HUDEP-2 (cell line): ENCODE measurements at regions not wholly inside any gene's neighbourhood (a gene's known extent, or its start where the extent isn't known, plus 50 kb on each side); places are given as distances from the start of the nearest gene placed in this dataset.
"Not testable (repeated sequence)": the region's sequence is repeated elsewhere in the genome, so short reads cannot be mapped to it uniquely, and the experiment has no call there.

Source experiments
- DNase-seq, 76 experiments: peaks; one replicate each; lab custom pipeline; 2025; ENCODE audit not compliant: unreplicated experiment in 76 of 76; lab: John Stamatoyannopoulos, UW

DNA sequence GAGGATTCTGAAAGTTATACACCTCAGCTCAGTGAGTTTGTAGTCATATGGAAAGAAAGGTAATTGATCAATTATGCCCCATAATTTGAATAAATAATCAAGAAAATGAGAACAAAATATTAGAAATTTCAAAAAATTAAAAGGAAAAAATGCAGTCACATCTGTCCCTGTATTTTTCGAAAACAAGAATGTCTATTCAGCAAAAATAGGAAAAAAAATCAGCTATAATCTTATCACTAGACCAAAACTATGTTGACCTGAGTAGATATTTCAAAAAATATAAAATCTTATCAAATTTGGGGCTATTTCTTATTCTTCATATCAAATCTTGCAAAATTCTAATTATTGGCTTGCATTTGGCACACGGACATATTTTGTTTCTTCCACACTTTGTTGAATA lies 501.2 kb upstream of the CNTN3 start:
- no peak for DNase-seq

DNA sequence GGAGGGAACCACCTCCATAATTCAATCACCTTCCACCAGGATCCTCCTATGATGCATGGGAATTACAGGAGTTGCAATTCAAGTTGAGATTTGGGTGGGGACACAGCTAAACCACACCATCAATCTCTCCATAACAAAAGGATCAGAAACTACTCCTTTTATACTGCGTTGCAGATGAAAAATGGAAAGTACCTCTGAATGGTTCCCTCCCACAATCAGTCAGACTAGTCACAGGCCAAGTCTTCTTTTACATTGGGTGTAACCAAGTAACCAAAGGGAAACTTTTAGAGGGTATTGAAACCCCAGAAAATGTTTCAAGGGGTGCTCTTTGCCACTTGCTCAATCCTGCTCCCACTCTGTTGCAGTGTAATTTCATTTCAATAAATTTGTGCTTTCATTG lies 504.3 kb upstream of the CNTN3 start:
- DNase-seq = no peak

DNA sequence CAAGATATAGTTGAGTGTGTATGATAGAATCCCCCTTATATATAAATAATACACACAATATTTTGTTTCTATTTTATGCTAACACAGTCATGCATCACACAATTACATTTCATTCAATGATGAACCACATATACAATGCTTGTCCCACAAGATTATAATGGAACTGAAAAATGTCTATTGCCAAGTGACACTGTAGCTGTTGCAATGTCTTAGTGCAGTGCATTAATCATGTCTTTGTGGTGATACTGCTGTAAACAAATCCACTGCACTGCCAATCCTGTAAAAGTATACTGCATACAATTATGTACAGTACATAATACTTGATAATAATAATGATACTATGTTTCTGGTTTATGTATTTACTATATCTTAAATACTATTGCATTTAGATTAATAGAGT lies 512.1 kb upstream of the CNTN3 start:
- no peak for DNase-seq

DNA sequence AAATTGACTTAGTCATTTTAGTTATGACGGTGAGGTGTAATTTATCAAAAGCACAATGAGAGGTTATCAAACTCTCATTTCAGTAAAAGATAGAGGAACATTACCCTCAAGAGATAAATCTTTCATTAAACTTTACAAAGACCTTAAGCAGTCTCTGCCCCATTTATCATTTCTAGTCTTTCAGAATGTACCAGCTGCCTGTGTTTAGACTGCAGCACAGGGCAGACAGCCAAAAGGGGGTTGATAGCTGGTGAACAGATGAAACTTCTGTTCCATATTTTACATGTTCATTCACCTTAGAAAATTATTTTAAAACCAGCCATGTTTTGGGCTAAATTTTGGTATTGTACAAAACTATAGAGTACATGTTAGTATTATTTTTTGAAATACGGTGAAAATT lies 514.6 kb upstream of the CNTN3 start:
- peak in 50 of 76 experiments; percentile 2 to 77 (median 42) for DNase-seq

DNA sequence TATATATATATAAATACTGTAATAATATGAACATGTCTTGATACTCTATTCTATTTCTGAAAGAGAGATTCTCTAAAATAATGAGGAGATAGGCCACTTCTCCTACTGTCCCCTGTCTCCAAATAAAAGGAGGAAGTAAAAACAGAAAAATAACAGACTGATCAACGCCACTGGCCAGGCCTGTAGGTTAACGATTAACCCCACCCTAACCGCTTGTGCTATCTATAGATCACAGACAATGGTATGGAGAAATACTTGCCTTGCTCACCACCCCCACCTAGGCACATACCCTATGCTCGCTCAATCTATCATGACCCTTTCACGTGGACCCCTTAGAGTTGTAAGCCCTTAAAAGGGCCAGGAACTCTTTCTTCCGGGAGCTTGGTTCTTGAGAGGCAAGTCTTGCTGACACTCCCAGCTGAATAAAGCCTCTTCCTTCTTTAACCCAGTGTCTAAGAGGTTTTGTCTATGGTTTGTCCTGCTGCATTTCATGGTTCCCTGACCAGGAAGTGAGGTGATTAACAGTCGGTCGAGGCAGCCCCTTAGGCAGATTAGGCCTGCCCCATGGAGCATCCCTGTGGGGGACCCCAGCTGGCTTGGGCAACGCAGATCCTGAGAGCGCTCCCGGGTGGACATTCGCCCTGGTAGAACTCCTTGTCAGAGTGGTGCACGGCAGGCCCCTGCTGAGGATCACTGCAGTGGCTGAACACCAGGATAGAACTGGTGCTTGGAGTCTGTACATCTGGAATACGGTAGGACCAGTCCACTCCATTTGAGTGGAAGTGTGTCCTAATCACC lies 521.8 kb upstream of the CNTN3 start:
- peak in 74 of 76 experiments; percentile 11 to 97 (median 70) for DNase-seq

DNA sequence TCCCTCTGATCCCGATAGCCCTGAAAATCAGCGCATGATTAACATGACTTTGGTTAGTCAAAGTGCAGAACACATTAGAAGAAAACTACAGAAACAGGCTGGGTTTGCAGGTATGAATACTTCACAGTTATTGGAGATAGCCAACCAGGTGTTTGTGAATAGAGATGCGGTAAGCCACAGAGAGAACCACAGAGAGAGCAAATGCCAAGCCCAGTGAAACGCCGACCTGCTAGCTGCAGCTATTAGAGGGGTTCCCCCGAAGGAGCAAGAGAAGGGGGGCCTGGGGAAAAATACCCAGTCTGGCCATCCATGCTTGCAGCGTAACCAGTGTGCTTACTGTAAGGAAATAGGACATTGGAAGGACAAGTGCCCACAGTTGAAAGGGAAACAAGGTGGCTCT lies 523.9 kb upstream of the CNTN3 start:
- no peak for DNase-seq

DNA sequence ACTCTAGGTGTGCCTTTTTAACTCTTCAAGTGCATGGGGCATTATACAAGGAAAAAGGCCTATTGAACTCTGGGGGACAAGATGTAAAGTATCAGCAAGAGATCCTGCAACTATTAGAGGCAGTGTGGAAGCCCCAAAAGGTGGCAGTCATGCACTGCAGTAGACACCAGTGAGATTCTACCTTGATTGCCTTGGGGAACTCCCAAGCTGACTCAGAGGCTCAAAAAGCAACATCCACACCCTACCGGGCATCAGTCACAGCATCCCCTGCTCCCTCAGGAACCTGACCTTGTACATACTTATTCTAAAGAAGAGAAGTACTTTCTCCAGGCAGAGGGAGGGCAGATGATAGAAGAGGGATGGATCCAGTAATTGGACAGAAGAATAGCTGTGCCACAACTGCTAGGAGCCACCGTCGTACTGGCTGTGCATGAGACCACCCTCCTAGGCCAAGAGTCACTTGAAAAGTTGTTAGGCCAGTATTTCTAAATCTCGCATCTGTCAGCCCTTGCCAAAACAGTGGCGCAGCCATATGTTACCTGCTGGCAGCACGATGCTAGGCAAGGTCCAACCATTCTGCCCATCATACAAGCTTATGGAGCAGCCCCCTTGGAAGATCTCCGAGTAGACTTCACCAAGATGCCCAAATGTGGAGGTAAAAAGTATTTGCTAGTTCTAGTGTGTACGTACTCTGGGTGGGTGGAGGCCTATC lies 523.1 kb upstream of the FRG2C start:
- DNase-seq = peak in 44 of 76 experiments; percentile 5 to 82 (median 46)

DNA sequence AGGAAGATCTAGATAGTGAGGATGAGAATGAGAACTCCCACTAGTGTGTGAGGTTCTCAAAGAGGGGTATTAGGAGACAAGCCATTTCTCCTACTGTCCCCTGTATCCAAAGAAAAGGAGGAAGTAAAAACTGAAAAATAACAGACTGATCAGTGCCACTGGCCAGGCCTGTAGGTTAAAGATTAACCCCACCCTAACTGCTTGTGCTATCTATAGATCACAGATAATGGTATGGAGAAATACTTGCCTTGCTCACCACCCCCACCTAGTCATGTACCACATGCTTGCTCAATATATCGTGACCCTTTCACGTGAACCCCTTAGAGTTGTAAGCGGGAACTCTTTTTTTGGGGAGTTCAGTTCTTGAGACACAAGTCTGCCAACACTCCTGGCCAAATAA lies 519.7 kb upstream of the FRG2C start:
- peak in 66 of 76 experiments; percentile 7 to 94 (median 54) for DNase-seq

DNA sequence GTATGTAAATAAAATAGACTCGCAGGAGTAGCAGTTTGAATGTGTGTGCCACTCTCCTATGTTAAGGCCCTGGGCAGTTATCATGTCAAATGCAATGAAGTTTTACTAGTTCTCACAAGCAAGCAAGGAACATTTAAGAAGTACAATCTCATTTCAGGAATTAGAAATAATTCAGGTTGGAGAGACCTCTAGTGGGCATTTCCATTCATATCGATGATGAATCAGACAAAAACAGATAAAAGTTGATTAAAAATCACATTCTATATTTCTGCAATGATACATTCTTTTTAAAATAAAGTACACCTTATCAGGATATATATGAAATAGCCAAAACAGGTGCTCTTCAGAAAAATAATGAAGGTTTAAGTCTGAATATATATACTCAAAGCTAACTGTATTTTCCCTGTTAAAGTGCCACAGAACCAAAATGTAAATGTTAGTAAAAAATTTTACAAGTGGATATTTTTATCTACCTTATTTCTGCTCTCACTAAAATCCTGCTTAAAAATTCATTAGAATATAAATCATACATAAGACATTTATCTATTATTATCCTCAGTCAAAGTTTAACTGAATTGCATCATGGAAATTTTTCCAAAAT lies 492.4 kb upstream of the FRG2C start:
- DNase-seq = peak in 30 of 76 experiments; percentile 2 to 64 (median 28)

DNA sequence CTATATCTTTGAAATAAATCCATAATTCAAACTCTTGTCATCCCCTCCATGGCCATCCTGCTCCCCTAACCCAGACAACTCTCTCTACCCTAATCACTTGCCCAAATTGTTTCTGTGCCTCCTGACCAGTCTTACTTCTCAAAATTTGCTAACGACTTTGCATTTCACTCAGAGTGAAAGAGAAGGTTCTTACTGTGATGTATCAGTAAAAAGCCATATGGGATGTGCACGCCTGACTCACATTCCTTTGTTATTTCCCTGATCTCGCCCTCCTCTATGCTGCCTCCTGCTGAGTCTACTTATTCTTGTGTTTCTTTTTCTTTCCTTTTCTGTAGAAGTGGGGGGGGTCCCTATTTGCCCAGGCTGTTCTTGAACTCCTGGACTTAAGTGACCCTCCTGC lies 487.2 kb upstream of the FRG2C start:
- DNase-seq = no peak

DNA sequence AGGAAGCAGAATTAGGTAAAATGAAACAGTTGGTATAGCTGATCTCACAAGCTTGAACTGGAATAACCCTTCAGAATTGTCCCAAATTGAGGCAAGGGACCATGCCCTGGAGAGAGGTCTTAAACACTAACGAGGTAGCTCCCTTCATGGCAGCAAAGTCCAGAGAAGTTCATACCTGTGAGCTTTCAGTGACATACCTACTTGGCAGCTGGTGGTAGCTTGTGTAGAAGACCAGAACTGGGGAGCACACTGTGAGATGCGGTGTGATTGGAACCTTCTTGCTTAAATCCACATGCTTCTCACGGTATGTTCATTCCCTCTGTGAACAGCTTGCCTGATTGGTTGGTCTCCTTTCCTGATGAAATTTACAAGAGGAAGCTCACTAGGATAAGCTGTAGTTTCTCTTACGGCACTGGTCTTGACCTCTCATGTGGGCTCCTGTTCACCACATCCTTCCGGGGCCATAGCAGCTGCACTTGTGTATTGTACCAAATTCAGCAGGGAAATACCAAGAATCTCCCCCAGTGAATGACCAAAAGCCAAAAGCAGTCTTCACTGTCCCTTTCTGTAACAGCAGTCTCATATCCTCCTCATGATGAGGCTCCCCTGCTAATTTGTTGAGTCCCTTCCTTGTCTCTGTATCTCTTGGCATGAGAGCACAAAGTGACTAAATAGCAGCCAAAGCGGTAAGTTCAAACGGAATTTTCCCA lies 483.7 kb upstream of the FRG2C start:
- DNase-seq = no peak

DNA sequence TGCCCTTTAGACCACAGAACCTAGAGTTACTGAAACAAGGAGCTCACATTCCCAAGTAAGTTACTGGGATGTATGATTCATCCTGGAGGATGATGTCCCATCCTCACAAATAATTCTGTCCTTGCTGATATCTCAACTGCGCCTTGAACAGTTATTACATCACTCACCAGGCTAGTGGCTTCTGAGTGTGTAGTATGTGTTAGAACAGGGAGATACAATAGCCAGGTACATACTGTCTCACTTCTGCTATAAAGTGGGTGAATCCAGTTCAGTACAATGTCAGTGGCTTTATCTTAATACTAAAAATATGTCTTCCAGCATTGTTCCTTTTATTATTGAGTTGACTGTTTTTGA lies 483.2 kb upstream of the FRG2C start:
- no peak for DNase-seq

DNA sequence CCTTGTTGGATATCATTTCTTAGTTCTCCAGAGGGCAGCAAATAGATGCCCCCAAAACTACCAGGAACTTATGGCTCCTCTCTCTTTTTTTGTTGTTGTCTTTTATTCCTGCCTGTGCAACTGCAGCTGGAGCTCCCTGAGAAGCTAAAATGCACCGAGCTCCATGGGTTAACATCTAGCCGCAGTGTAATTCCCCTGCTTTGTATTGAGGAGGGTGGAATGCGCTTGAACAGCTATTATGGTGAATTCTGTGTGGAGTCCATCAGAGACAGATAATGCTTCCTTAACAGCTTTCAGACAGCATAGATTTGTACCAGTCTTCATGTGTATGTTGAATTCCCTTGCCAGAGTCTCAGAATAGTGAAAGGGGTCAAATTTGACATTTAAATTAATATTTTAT lies 475.2 kb upstream of the FRG2C start:
- no peak for DNase-seq

DNA sequence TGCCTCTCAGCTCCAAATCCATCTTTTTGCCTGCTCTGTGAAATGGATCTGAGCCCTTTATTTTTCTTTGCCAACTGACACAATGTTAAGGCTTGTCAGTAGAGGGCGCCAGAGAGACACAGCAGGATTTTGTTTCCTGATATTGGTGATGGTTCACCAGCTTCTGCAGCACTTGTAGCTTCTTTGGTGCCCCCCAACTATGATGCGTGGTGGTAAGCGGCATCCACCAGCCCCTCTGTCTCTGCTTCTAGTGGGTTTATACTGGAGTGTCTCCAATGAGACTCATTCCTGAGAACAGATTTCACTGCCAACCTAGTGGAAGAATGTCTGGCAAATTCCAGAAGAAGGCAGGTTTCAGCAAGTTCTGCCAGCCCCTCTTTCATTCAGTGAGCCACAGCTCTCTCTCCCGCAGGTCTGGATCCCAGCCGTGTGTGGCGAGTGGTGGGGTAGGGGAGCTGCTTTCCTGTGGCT lies 471.9 kb upstream of the FRG2C start:
- peak in 50 of 76 experiments; percentile 2 to 70 (median 26) for DNase-seq

DNA sequence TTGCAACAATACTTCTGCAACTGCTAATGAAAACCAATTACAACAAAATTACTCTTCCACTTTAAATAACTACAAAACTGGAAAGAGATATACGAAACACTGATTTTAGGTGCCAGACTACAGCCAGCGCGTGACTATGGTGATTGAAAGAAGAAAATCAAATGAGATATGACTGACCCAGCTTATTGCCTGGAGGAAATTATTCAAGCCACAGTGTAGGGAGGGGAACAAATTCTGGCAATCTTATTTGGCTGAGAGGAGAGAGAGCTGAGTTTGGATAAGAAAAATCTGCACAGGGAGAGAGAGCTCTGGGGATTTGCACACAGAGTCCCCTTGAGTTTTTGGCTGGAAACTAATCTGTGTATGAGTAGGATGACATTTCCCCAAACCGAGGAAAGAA lies 470.3 kb upstream of the FRG2C start:
- DNase-seq = no peak

DNA sequence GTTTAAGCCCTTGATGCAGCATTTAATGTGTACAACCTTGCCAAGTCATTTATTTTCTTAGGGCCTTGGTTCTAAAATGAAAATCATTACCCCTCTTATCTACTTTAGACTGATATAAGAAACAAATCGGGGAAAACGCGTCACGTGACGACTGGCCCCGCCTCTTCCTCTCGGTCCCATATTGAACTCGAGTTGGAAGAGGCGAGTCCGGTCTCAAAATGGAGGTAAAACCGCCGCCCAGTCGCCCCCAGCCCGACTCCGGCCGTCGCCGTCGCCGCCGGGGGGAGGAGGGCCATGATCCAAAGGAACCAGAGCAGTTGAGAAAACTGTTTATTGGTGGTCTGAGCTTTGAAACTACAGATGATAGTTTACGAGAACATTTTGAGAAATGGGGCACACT lies 449.8 kb upstream of the FRG2C start:
- DNase-seq = not testable (repeated sequence)

DNA sequence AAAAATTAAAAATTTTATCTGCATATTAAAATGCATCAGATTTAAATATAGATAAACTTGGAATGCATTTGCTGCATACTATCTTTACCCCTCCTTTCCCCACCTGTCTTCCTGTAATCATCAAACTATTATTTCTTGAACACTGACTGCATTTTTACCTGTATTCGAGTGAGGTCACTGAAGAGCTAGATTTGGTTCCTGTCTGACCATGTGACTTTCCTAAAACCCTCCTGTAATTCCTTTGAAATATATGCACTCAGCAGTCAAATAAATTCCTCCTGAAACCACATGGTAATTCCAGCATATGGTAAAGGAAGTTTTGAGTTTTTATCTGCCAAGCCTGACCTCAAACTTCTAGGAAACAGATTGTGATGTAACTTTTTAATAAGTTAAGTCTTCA lies 445.6 kb upstream of the FRG2C start:
- no peak for DNase-seq

DNA sequence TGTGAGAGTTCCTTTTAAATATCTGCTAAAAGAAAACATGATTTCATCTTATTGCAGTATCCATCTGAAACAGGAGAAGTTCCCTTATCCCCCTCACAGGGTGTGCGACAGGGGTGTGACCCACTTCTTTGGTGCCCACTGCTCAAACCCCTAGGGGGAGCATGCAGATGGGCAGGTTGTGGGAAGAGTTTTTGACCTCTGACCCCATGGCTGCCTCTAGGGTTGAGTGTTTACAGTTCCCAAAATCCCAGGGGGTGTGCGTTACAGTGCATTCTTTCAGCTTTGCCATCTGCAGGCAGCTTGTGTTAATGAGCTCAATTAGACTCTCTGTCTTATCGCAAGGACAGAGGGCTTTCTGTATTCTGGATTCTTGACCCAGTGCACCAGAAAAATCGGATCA lies 443.2 kb upstream of the FRG2C start:
- DNase-seq = no peak

DNA sequence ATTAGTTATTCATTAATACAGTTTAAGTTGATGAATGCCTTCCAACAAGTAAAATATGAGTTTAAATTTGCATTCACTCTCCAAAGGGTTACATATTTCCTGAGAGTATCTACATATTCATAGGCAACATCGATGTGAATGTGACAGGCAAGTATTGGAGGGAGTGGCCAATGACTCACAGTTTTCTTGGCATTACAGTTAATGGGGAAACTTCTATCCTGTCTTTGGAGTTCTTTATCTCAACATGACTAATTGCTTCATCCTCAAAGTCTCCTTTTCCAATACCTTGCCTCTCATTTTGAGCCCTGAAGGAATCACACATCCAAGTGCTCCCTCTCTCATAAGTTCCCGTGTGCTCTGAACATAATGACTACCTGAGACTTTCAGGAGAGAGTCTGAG lies 439.7 kb upstream of the FRG2C start:
- no peak for DNase-seq

DNA sequence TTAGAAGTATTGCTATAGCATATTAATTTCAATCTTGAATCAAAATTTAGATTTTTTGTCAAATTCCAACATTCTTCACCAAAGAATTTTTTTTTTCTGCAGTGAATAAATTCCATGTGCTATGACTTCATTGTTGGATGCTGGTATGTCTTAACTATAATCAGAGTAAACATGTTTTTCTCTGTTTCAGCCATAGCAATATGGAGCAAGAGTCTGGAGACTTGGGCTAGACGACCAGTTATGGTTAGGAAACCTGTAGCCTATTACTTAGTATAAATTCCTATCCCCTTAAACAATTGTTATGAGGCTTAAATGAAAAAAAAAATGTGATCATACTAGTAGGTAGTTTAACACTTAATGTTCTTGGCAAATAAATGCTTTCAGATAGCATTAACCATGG lies 431.9 kb upstream of the FRG2C start:
- DNase-seq = no peak

DNA sequence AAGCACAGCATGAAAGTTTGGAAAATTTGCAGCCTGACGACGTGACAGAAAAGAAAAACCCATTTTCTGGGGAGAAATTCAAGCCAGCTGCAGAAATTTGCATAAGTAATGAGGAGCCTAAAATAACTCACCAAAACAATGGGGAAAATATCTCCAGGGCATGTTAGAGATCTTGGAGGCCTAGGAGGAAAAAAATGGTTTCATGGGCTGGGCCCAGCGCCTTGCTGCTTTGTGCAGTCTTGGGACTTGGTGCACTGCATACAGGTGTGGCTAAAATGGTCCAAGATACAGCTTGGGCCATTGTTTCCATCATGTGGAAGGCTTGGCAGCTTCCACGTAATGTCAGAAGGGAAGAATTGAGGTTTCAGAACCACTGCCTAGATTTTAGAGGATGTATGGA lies 428.5 kb upstream of the FRG2C start:
- DNase-seq = no peak
